Spinal cord (tissue), 9 donors: ENCODE measurements at regions not wholly inside any gene's neighbourhood (a gene's known extent, or its start where the extent isn't known, plus 50 kb on each side); places are given as distances from the start of the nearest gene placed in this dataset.
A peak's percentile ranks its signal among the peaks of the same experiment; 100 is the strongest.

Experiments used
- DNase-seq, 6 donors: peaks; one replicate each; pipeline versions ENCODE4 v3.0.0 to v3.0.0-alpha.2; 2013 to 2015; ENCODE audit warnings: low spot score in 6 of 6, low read depth in 4 of 6
- H3K27ac ChIP-seq: one replicate; pipeline ENCODE4 v1.5.1; 2013; ENCODE audit warnings: low read depth, low read length, control low read depth
- H3K27me3 ChIP-seq: one replicate; pipeline ENCODE4 v1.6.1; 2013; ENCODE audit warnings: low read length; ENCODE audit not compliant: control insufficient read depth, insufficient read depth
- H3K36me3 ChIP-seq: one replicate; pipeline ENCODE4 v1.6.1; 2013; ENCODE audit warnings: low read length; ENCODE audit not compliant: control insufficient read depth, insufficient read depth
- H3K4me1 ChIP-seq: one replicate; pipeline ENCODE4 v1.6.1; 2013; ENCODE audit warnings: low read length; ENCODE audit not compliant: control insufficient read depth, insufficient read depth
- H3K4me3 ChIP-seq: one replicate; pipeline ENCODE4 v1.5.1; 2013; ENCODE audit warnings: low read depth, low read length, control low read depth
- H3K9me3 ChIP-seq: one replicate; pipeline ENCODE4 v1.6.1; 2013; ENCODE audit warnings: low read length; ENCODE audit not compliant: control insufficient read depth, insufficient read depth
- WGBS: methylation state at CpG from one replicate; pipeline ENCODE4 v1.1.5; 2013; ENCODE audit warnings: missing lambda C conversion rate; ENCODE audit not compliant: insufficient coverage; 5-methylcytosine and 5-hydroxymethylcytosine counted together
- donor health status: healthy.

- H3K4me3 ChIP-seq, result no peak overlapping the region
- no peak for DNase-seq
- H3K4me1 ChIP-seq, result no peaks in the 10 kb centered on the region
- H3K9me3 ChIP-seq, result no peaks in the 10 kb centered on the region
- no peaks in the 10 kb centered on the region for H3K36me3 ChIP-seq
- no CpG with 5 or more reads among the region's 1 CpG for WGBS
- H3K27me3 ChIP-seq, result peaks cover 4% of the 10 kb centered on the region
- H3K27ac ChIP-seq, result no peak overlapping the region
Observed at GRCh38 chrX:39327705-39328104, 526.4 kb downstream of the MID1IP1 start.

DNA sequence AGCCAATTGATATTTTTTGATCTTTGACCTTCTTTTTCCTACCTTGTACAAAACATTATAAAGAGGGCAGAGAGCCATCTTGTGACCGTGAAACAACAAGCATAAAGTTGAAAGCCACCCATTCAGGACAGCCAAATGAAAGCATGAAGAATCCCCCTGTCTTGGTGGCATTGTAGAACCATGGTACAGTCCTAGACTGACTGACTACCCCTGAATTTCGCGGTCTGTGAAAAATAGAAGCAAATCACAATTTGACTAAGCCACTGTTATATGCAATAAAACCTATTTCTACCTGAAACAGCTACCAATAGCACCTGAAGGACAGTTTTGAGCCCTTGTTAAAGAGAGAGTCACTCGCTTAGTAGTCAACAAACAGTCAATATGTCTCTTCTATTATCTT lies 527.4 kb downstream of the MID1IP1 start:
- no peak overlapping the region for H3K27ac ChIP-seq
- H3K9me3 ChIP-seq, result no peaks in the 10 kb centered on the region
- peaks cover 4% of the 10 kb centered on the region for H3K27me3 ChIP-seq
- 36% methylated on average over 2 of the region's 4 CpGs for WGBS
- H3K36me3 ChIP-seq, result no peaks in the 10 kb centered on the region
- no peak for DNase-seq
- no peaks in the 10 kb centered on the region for H3K4me1 ChIP-seq
- H3K4me3 ChIP-seq, result no peak overlapping the region

- Histone ChIP-seq H3K9me3 (no peaks in the 10 kb centered on the region), H3K4me1 (no peaks in the 10 kb centered on the region), H3K36me3 (no peaks in the 10 kb centered on the region), H3K27ac (no peak overlapping the region), H3K27me3 (peaks cover 4% of the 10 kb centered on the region), H3K4me3 (no peak overlapping the region)
- DNase-seq, result no peak
- 81% methylated on average over 4 of the region's 4 CpGs for WGBS
Observed at GRCh38 chrX:39331082-39331704, 529.9 kb downstream of the MID1IP1 start.

GRCh38 chrX:39333451-39333850 lies 532.2 kb downstream of the MID1IP1 start:
- no peaks in the 10 kb centered on the region for H3K36me3 ChIP-seq
- 80% methylated on average over 1 of the region's 2 CpGs for WGBS
- H3K4me1 ChIP-seq, result peaks cover 7% of the 10 kb centered on the region
- no peak overlapping the region for H3K4me3 ChIP-seq
- DNase-seq, result peak in 1 of 6 donors; percentile 36
- H3K27me3 ChIP-seq, result peaks cover 8% of the 10 kb centered on the region
- H3K27ac ChIP-seq, result no peak overlapping the region
- no peaks in the 10 kb centered on the region for H3K9me3 ChIP-seq

- Histone ChIP-seq H3K9me3 (no peaks in the 10 kb centered on the region), H3K36me3 (no peaks in the 10 kb centered on the region), H3K4me1 (peaks cover 7% of the 10 kb centered on the region), H3K27me3 (peaks cover 4% of the 10 kb centered on the region), H3K4me3 (no peak overlapping the region), H3K27ac (no peak overlapping the region)
- no peak for DNase-seq
- WGBS, result 50% methylated on average over 4 of the region's 6 CpGs
Observed at GRCh38 chrX:39335513-39336235, 534.4 kb downstream of the MID1IP1 start.

GRCh38 chrX:39336671-39337311 lies 535.5 kb downstream of the MID1IP1 start:
- DNase-seq, result peak in 2 of 6 donors; percentile 9 to 52
- Histone ChIP-seq H3K4me3 (no peak overlapping the region), H3K27me3 (peaks cover 8% of the 10 kb centered on the region), H3K9me3 (no peaks in the 10 kb centered on the region), H3K4me1 (peaks cover 7% of the 10 kb centered on the region), H3K36me3 (no peaks in the 10 kb centered on the region), H3K27ac (peak overlapping the region; percentile 41)
- 48% methylated on average over 4 of the region's 5 CpGs for WGBS

DNA sequence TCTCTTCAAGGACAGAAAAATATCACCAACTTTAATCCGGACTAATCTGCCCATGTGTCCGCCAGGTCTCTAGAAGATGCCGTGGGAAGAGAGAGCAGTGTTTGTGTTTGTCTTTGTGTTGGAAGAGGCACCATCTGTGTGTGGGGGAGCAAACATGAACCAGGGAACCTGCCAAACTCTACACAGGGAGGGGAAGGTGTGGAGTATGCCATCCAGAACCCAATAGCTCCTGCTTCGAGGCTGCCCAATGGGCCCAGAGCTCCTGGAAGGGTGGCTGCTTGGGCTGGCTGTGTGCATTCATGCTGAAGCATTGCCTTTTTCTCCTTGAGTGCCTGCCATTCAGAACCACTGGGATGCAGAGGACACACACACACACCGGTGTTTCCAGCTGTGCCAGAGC lies 536.2 kb downstream of the MID1IP1 start:
- no peaks in the 10 kb centered on the region for H3K9me3 ChIP-seq
- no peaks in the 10 kb centered on the region for H3K36me3 ChIP-seq
- H3K27ac ChIP-seq, result peak overlapping the region; percentile 41
- H3K4me3 ChIP-seq, result no peak overlapping the region
- peaks cover 7% of the 10 kb centered on the region for H3K4me1 ChIP-seq
- peak in 1 of 6 donors; percentile 34 for DNase-seq
- WGBS, result 65% methylated on average over 4 of the region's 5 CpGs
- peaks cover 8% of the 10 kb centered on the region for H3K27me3 ChIP-seq

- H3K36me3 ChIP-seq, result no peaks in the 10 kb centered on the region
- no peak overlapping the region for H3K4me3 ChIP-seq
- no CpG with 5 or more reads among the region's 2 CpGs for WGBS
- peaks cover 8% of the 10 kb centered on the region for H3K27me3 ChIP-seq
- peaks cover 7% of the 10 kb centered on the region for H3K4me1 ChIP-seq
- H3K27ac ChIP-seq, result no peak overlapping the region
- DNase-seq, result no peak
- no peaks in the 10 kb centered on the region for H3K9me3 ChIP-seq
Observed at GRCh38 chrX:39338583-39338982, 537.3 kb downstream of the MID1IP1 start.

DNA sequence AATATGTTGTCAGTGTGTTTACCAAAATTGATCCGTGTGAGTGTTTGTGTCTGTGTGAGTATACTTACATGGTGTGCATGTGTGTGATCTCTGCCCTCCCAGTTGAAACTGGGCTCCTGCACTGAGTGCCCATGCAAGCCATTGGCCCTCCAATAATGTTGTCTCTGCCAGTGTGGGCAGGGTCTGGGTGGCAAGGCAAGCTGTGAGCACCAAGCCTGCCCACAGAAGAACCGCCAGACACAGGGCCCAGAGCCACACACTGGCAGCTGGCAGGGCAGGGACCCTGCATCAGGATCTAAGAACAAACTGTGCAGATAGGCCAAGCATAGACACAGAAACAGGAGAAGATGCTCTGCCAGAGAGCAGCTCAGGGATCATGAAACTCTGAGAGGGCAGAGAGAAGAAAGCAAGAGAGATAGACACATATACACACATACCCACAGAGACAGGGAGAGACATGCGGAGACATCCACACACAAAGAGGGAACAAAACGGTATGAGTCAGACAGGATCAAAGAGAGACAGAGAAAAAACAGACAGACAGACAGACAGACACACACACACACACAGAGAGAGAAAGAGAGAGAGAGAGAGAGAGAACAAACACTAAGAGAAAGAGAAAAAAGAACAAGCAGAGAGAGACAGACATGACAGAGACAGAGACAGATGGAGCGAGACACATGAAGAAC lies 555.0 kb downstream of the MID1IP1 start:
- H3K27me3 ChIP-seq, result peaks cover 9% of the 10 kb centered on the region
- no peak for DNase-seq
- no peaks in the 10 kb centered on the region for H3K4me1 ChIP-seq
- no peak overlapping the region for H3K27ac ChIP-seq
- no peaks in the 10 kb centered on the region for H3K36me3 ChIP-seq
- 79% methylated on average over 3 of the region's 5 CpGs for WGBS
- H3K4me3 ChIP-seq, result no peak overlapping the region
- no peaks in the 10 kb centered on the region for H3K9me3 ChIP-seq
